K562 (cell line): ENCODE measurements at regions not wholly inside any gene's neighbourhood (a gene's known extent, or its start where the extent isn't known, plus 50 kb on each side); places are given as distances from the start of the nearest gene placed in this dataset.

Experiments used
- FUS ChIP-seq: fragments of 200-400 bp; formaldehyde crosslinking; optimal IDR thresholded peaks from 2 replicates; pipeline ENCODE3; 2017; ENCODE audit warnings: low read depth, low read length
- POLR2A ChIP-seq: fragments of 450-650 bp; conservative IDR thresholded peaks from 2 replicates; pipeline ENCODE4 v1.6.1; 2016
- ZFP30 ChIP-seq: fragments of 250-450 bp; sonication (Bioruptor Pico); IDR thresholded peaks from 2 replicates; pipeline ENCODE4 v1.8.0; 2022; ENCODE audit warnings: moderate library complexity, mild to moderate bottlenecking, inconsistent platforms, borderline replicate concordance

GRCh38 chr5:133818869-133819600 is 149.4 kb downstream of the C5orf15 start:
- TF ChIP-seq POLR2A (no peak), ZFP30 (CRISPR knock-in tag) (no peak), FUS (no peak)
